ENCODE measurements at regions not wholly inside any gene's neighbourhood (a gene's known extent, or its start where the extent isn't known, plus 50 kb on each side); places are given as distances from the start of the nearest gene placed in this dataset.
A peak's percentile ranks its signal among the peaks of the same experiment; 100 is the strongest.

DNA sequence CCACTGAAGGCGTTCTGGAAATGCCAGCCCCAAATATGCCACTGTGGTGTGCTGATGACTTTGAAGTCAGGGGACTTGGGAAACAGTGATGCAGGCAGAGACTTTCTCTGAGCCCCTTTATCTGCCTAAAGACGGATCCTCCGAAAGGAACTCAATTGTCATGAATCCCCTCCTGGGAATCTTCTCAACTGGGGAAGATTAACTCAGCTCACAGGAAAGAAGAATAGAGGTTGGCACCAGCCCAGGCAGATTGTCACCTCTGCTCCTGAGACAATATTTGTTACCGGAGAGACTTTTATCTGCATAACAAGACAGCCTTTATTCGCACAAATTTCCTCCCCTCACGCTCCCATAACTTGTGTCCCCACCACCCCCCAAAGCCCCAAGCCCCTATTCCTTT lies 414.4 kb downstream of the FUT8 start:
- no peak for DNase-seq (ENCODE audit: unreplicated experiment)
- CTCF ChIA-PET = interaction anchor here (8.3 kb wide), 1 partner anchor 411 kb away, joined by 194 read pairs; the partner anchor contains the start of gene FUT8
- TF ChIP-seq, protein P1, sequence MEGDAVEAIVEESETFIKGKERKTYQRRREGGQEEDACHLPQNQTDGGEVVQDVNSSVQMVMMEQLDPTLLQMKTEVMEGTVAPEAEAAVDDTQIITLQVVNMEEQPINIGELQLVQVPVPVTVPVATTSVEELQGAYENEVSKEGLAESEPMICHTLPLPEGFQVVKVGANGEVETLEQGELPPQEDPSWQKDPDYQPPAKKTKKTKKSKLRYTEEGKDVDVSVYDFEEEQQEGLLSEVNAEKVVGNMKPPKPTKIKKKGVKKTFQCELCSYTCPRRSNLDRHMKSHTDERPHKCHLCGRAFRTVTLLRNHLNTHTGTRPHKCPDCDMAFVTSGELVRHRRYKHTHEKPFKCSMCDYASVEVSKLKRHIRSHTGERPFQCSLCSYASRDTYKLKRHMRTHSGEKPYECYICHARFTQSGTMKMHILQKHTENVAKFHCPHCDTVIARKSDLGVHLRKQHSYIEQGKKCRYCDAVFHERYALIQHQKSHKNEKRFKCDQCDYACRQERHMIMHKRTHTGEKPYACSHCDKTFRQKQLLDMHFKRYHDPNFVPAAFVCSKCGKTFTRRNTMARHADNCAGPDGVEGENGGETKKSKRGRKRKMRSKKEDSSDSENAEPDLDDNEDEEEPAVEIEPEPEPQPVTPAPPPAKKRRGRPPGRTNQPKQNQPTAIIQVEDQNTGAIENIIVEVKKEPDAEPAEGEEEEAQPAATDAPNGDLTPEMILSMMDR (IDR thresholded peaks at IDR 0.05; ENCODE audit: unreplicated experiment) = no peak
- no peak overlapping the region for H3K27ac Mint-ChIP-seq (ENCODE audit: low read depth, unreplicated experiment)
- H3K4me3 Mint-ChIP-seq (ENCODE audit: unreplicated experiment) = no peak overlapping the region
- no peaks in the 10 kb centered on the region for H3K4me1 Mint-ChIP-seq (ENCODE audit: insufficient read depth, unreplicated experiment)
- BruUV-seq (replicated peaks) = no TSS peak
- H3K27me3 Mint-ChIP-seq (ENCODE audit: insufficient read depth, unreplicated experiment) = peaks cover 46% of the 10 kb centered on the region
- H3K9me3 Mint-ChIP-seq (ENCODE audit: unreplicated experiment) = no peaks in the 10 kb centered on the region
- POLR2A ChIA-PET = interaction anchor here (0.6 kb wide), 2 partner anchors 49 to 616 kb away, joined by 3 read pairs; no protein-coding TSS in a partner anchor
- intact Hi-C loops (cut with micrococcal nuclease) = loop anchor here (5.0 to 10.0 kb wide), 2 partner anchors 115 to 248 kb away; no protein-coding TSS in a partner anchor
- H3K36me3 Mint-ChIP-seq (ENCODE audit: insufficient read depth, unreplicated experiment) = no peaks in the 10 kb centered on the region

DNA sequence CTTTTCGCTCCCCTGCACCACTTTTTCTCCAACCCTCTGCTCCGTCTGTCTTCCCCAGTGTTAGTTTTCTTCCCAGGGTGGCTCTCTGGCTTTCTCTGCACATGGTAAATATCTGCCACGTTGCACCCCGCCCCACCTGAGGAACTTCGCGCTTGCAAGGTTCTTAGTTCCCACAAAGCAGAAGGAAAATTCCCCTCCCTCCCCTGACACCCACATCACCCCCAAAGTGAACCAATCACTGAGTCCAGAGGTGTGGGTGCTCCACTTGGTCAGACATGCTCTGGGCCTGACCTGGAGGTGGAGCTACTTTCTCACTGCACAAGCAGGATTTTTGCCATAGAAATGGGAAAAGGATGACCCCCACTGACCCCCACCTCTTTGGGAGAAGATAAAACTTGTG lies 415.0 kb downstream of the FUT8 start:
- H3K27me3 Mint-ChIP-seq (ENCODE audit: insufficient read depth, unreplicated experiment) = peaks cover 46% of the 10 kb centered on the region
- POLR2A ChIA-PET = interaction anchor here (0.6 to 0.7 kb wide), 2 partner anchors 50 to 66 kb away, joined by 3 read pairs; no protein-coding TSS in a partner anchor
- DNase-seq (ENCODE audit: unreplicated experiment) = no peak
- intact Hi-C loops (cut with micrococcal nuclease) = loop anchor here (5.0 to 10.0 kb wide), 2 partner anchors 115 to 247 kb away; no protein-coding TSS in a partner anchor
- no peaks in the 10 kb centered on the region for H3K36me3 Mint-ChIP-seq (ENCODE audit: insufficient read depth, unreplicated experiment)
- H3K27ac Mint-ChIP-seq (ENCODE audit: low read depth, unreplicated experiment) = no peak overlapping the region
- H3K4me3 Mint-ChIP-seq (ENCODE audit: unreplicated experiment) = no peak overlapping the region
- no peaks in the 10 kb centered on the region for H3K4me1 Mint-ChIP-seq (ENCODE audit: insufficient read depth, unreplicated experiment)
- no peaks in the 10 kb centered on the region for H3K9me3 Mint-ChIP-seq (ENCODE audit: unreplicated experiment)
- CTCF ChIA-PET = interaction anchor here (0.7 to 8.3 kb wide), 3 partner anchors 20 to 663 kb away, joined by 3 to 194 read pairs (median 9); partner anchors contain the start of gene FUT8
- BruUV-seq (replicated peaks) = no TSS peak
- TF ChIP-seq, protein P1 (IDR thresholded peaks at IDR 0.05; ENCODE audit: unreplicated experiment) = no peak

DNA sequence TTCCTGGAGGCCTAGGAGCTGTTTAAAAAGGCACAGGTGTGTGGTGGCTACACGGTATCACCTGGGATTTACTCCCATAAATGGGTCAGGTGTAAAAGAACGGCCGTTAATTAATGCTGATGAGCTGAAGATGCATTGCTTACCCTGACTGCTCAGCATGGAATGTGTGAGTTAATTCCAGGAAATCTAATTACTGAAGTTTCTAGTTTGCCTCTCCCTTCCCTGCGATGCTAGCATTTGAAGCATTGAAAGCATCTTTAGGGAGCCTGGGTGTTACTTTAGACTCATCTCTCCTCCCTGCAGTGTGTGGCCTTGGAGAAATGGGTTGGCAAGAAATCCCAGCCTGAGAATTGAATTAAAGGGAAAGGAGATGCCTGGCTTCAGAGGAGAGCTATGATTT lies 415.9 kb downstream of the FUT8 start:
- ChIA-PET CTCF (interaction anchor here (0.6 to 8.3 kb wide), 7 partner anchors 16 to 664 kb away, joined by 3 to 194 read pairs (median 3); partner anchors contain the start of gene FUT8), POLR2A (interaction anchor here (1.1 to 1.2 kb wide), 2 partner anchors 314 to 472 kb away, joined by 3 to 5 read pairs; no protein-coding TSS in a partner anchor)
- no TSS peak for BruUV-seq (replicated peaks)
- H3K36me3 Mint-ChIP-seq (ENCODE audit: insufficient read depth, unreplicated experiment) = no peaks in the 10 kb centered on the region
- peaks cover 46% of the 10 kb centered on the region for H3K27me3 Mint-ChIP-seq (ENCODE audit: insufficient read depth, unreplicated experiment)
- intact Hi-C loops (cut with micrococcal nuclease) = loop anchor here (5.0 to 10.0 kb wide), 2 partner anchors 116 to 246 kb away; no protein-coding TSS in a partner anchor
- H3K4me3 Mint-ChIP-seq (ENCODE audit: unreplicated experiment) = no peak overlapping the region
- no peaks in the 10 kb centered on the region for H3K4me1 Mint-ChIP-seq (ENCODE audit: insufficient read depth, unreplicated experiment)
- no peaks in the 10 kb centered on the region for H3K9me3 Mint-ChIP-seq (ENCODE audit: unreplicated experiment)
- DNase-seq (ENCODE audit: unreplicated experiment) = no peak
- H3K27ac Mint-ChIP-seq (ENCODE audit: low read depth, unreplicated experiment) = no peak overlapping the region
- TF ChIP-seq, protein P1 (IDR thresholded peaks at IDR 0.05; ENCODE audit: unreplicated experiment) = no peak

DNA sequence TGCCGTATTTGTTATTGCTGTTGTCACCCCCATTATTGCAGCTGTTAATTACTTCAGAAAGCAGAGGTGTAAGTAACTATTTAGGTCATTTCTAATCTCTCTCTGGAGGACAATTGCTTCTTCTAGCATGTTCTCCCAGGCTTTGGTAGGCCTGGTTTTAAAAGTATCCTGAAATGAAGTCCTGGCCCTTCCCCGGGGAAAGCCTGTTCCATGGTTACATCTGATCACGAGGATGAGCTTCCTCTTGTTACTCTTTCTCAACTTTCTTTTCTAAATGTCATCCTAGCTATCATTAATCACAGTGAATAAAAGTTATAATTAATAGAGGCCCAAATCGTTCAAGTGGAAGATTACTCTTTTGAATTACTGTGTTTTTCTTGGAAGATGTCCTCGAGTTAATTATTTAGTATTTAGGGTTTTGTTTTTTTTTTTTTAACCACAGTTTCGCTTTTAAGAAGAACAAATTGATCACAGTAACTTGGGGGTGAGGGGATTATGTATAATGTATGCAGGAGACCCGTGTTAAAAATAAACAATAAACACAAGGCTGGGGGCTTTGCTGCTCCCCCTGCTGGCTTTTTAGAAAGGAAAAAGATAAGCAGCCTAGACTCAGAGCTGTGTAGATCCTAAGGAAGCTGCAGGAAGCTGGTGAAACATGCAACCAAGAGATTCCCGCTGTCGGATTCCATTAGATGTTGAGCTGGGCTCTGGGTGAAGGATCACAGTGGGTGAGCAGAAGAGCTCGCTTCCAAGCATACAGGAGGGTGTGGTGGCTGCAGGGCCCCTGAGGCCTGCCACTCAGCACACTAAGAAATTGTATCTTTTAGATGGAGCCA lies 420.1 kb downstream of the FUT8 start:
- Mint-ChIP-seq H3K4me3 (ENCODE audit: unreplicated experiment) (no peak overlapping the region), H3K27ac (ENCODE audit: low read depth, unreplicated experiment) (no peak overlapping the region), H3K27me3 (ENCODE audit: insufficient read depth, unreplicated experiment) (peaks cover 35% of the 10 kb centered on the region), H3K36me3 (ENCODE audit: insufficient read depth, unreplicated experiment) (no peaks in the 10 kb centered on the region), H3K9me3 (ENCODE audit: unreplicated experiment) (no peaks in the 10 kb centered on the region), H3K4me1 (ENCODE audit: insufficient read depth, unreplicated experiment) (no peaks in the 10 kb centered on the region)
- no TSS peak for BruUV-seq (replicated peaks)
- POLR2A ChIA-PET = no interaction called here
- TF ChIP-seq, protein P1 (IDR thresholded peaks at IDR 0.05; ENCODE audit: unreplicated experiment) = peak; percentile 9
- CTCF ChIA-PET = interaction anchor here (0.6 to 3.6 kb wide), 5 partner anchors 9 to 721 kb away, joined by 3 to 18 read pairs (median 4); no protein-coding TSS in a partner anchor
- intact Hi-C loops (cut with micrococcal nuclease) = no loop called here
- DNase-seq (ENCODE audit: unreplicated experiment) = no peak

Measured in MCF 10A (cell line).